Epithelial cell of proximal tubule (primary cell): ENCODE measurements at regions not wholly inside any gene's neighbourhood (a gene's known extent, or its start where the extent isn't known, plus 50 kb on each side); places are given as distances from the start of the nearest gene placed in this dataset.

Experiments used
- DNase-seq: peaks from one replicate; pipeline ENCODE4 v3.0.0-alpha.2; 2011; ENCODE audit warnings: low read depth
- H3K4me3 ChIP-seq: 2 replicates; pipeline ENCODE4 v1.5.1; 2011; ENCODE audit warnings: low read depth, mild to moderate bottlenecking, low read length
- TF ChIP-seq, protein P1 (sequence below): conservative IDR thresholded peaks from 2 replicates; pipeline ENCODE4 v1.5.1; 2012; ENCODE audit warnings: low read depth, mild to moderate bottlenecking, low read length

GRCh38 chr17:6343736-6344135 is 91.2 kb downstream of the AIPL1 start:
- TF ChIP-seq, protein P1, sequence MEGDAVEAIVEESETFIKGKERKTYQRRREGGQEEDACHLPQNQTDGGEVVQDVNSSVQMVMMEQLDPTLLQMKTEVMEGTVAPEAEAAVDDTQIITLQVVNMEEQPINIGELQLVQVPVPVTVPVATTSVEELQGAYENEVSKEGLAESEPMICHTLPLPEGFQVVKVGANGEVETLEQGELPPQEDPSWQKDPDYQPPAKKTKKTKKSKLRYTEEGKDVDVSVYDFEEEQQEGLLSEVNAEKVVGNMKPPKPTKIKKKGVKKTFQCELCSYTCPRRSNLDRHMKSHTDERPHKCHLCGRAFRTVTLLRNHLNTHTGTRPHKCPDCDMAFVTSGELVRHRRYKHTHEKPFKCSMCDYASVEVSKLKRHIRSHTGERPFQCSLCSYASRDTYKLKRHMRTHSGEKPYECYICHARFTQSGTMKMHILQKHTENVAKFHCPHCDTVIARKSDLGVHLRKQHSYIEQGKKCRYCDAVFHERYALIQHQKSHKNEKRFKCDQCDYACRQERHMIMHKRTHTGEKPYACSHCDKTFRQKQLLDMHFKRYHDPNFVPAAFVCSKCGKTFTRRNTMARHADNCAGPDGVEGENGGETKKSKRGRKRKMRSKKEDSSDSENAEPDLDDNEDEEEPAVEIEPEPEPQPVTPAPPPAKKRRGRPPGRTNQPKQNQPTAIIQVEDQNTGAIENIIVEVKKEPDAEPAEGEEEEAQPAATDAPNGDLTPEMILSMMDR = no peak
- DNase-seq = no peak
- H3K4me3 ChIP-seq = no peak overlapping the region

DNA sequence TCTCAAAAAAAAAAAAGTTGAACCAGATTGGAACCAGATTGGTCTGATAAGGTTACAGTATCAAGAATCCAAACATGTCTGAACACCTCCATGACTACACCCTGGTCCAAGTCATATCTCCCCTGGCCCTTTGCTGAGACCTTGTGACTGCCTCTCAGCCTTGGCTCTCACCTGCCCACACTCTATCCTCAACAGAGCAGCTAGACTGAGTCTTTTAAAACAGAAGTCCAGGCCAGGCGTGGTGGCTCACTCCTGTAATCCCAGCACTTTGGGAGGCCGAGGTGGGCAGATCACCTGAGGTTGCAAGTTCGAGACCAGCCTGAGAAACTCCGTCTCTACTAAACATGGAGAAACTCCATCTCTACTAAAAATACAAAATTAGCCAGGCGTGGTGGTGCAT is 91.7 kb downstream of the AIPL1 start:
- TF ChIP-seq, protein P1 = no peak
- DNase-seq = no peak
- no peak overlapping the region for H3K4me3 ChIP-seq

GRCh38 chr17:6340708-6341107 is 94.2 kb downstream of the AIPL1 start:
- DNase-seq = no peak
- TF ChIP-seq, protein P1 = no peak
- no peak overlapping the region for H3K4me3 ChIP-seq

DNA sequence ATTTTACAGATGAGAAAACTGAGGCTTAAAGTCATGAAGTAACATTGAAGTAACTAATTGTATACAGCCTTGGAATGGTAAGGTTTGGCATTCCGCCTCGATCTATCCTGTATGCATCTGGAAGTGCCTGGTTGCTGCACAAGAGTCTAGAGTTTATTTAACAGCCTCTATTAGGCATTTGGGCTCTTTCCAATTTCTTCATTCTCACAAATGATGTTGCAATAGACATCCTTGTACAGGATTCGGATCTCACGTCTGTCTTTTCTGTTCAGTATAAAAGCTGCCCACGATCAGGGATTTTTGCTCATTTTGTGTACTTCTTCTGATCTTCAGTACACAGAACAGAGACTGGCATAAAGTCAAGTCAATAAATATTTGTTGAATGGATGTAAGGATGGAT is 100.5 kb downstream of the AIPL1 start:
- H3K4me3 ChIP-seq = no peak overlapping the region
- DNase-seq = no peak
- TF ChIP-seq, protein P1 = no peak

- no peak overlapping the region for H3K4me3 ChIP-seq
- TF ChIP-seq, protein P1 = no peak
- DNase-seq = no peak
Measured at GRCh38 chr17:6330936-6331335, 104.0 kb downstream of the AIPL1 start.

DNA sequence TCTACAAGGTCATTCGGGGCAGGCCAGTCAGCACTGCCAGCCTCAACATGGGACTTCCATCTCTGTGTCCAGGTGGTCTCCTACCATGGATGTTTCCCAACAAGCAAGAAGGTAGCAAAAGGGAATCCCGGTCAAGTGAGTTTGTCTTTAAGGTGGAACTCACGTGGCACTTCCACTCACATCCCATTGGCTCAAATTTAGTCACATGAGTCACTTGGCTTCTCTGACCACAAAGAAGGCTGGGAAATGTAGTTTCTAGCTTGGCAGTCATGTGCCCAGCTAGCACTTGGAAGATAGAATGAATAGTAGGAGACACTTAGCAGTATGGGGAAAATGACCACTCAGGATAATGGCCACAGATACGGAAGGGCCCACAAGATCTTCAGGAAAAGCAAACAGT is 106.6 kb downstream of the AIPL1 start:
- H3K4me3 ChIP-seq = no peak overlapping the region
- TF ChIP-seq, protein P1 = no peak
- no peak for DNase-seq

GRCh38 chr17:6327007-6327406 is 107.9 kb downstream of the AIPL1 start:
- TF ChIP-seq, protein P1 = peak; percentile 6
- DNase-seq = no peak
- H3K4me3 ChIP-seq = no peak overlapping the region
